Subcutaneous abdominal adipose tissue (tissue), 5 donors: ENCODE measurements at regions not wholly inside any gene's neighbourhood (a gene's known extent, or its start where the extent isn't known, plus 50 kb on each side); places are given as distances from the start of the nearest gene placed in this dataset.

ENCODE experiments used
- H3K27ac ChIP-seq: one replicate; pipeline ENCODE4 v1.7.0; 2013; ENCODE audit warnings: low read depth, mild to moderate bottlenecking, inconsistent platforms, low read length, moderate library complexity
- H3K27me3 ChIP-seq, 5 donors: one replicate each; pipeline ENCODE4 v1.7.0; 2013; ENCODE audit warnings: low read length in 5 of 5, inconsistent platforms in 1 of 5; ENCODE audit not compliant: control insufficient read depth in 5 of 5, insufficient read depth in 4 of 5
- H3K36me3 ChIP-seq, 5 donors: one replicate each; pipeline ENCODE4 v1.7.0; 2013; ENCODE audit warnings: low read length in 5 of 5; ENCODE audit not compliant: control insufficient read depth in 5 of 5, insufficient read depth in 5 of 5
- H3K4me1 ChIP-seq, 5 donors: one replicate each; pipeline ENCODE4 v1.7.0; 2013; ENCODE audit warnings: low read length in 5 of 5, mild to moderate bottlenecking in 3 of 5, moderate library complexity in 1 of 5; ENCODE audit not compliant: control insufficient read depth in 5 of 5, insufficient read depth in 5 of 5
- H3K4me3 ChIP-seq, 5 donors: one replicate each; pipeline ENCODE4 v1.7.0; 2013; ENCODE audit warnings: low read length in 5 of 5, low read depth in 1 of 5
- H3K9ac ChIP-seq, 5 donors: one replicate each; pipeline ENCODE4 v1.7.0; 2013; ENCODE audit warnings: low read length in 5 of 5, mild to moderate bottlenecking in 4 of 5, moderate library complexity in 3 of 5
- H3K9me3 ChIP-seq, 5 donors: one replicate each; pipeline ENCODE4 v1.7.0; 2013; ENCODE audit warnings: low read length in 5 of 5; ENCODE audit not compliant: control insufficient read depth in 5 of 5
- donor health status: healthy.
- donor health status: healthy.
- donor health status: healthy.
- donor health status: healthy.
- donor health status: healthy.

DNA sequence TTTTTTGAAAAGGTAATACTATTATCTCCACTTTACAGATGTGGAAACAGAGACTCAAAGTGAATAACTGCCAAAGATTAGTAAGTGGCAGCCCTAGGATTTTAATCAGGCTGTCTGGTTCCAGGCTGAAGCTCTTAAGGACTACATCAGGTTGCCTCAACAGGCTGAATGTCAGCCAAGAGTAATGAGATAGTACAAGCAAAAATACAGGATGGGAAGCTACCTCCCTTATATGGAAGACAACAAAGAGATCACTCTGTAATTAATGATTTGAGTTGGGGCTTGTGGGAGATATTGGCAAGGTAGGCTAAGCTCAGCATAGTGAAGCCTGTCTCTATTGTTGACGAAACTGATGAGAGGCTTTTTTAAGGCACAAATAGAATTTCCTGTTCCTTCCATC lies 323.1 kb downstream of the KCNJ3 start:
- Histone ChIP-seq H3K4me1 (no peaks in the 10 kb centered on the region), H3K4me3 (no peak overlapping the region), H3K9ac (no peak overlapping the region), H3K27ac (no peak overlapping the region), H3K27me3 (no peaks in the 10 kb centered on the region), H3K9me3 (no peaks in the 10 kb centered on the region), H3K36me3 (no peaks in the 10 kb centered on the region)

DNA sequence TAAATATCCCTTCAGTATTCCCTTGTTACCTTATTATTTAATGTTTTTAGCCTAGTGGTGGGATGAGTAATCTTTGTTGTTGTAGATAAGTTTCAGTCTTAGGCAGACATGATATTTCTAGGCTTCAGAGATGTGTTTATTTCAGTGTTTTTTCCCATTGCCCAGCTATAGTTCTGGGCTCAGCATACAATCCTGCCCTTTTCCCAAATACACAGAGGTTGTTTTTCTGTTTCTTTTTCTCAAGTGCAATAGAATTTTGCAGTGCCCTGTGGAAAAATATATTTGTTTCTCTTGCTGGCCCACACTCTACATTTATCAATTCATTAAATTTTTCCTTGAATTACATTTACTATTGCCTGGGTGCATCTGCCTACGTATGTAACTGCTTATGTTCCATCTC lies 321.8 kb downstream of the KCNJ3 start:
- Histone ChIP-seq H3K27ac (no peak overlapping the region), H3K27me3 (no peaks in the 10 kb centered on the region), H3K4me1 (no peaks in the 10 kb centered on the region), H3K9me3 (no peaks in the 10 kb centered on the region), H3K36me3 (no peaks in the 10 kb centered on the region), H3K4me3 (no peak overlapping the region), H3K9ac (no peak overlapping the region)

DNA sequence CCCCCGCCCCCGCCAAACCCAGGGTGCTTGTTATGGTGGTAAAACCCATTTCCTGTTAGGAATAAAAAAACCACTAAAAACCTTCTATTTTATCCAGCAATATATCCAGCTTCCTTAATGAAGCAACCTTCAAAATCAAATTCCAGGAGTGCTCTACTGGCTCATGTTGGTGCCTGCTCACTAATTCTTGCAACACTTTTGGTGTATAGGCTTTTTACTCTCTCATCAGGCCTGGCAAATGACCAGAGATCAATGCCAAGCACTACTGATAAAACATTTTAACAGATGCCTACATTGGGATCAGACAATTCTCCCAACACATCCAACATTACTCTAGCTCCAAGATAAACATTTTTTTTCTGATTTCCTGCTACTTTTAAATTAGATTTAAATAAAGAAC lies 312.4 kb downstream of the KCNJ3 start:
- no peaks in the 10 kb centered on the region for H3K4me1 ChIP-seq
- no peak overlapping the region for H3K4me3 ChIP-seq
- H3K27ac ChIP-seq: no peak overlapping the region
- no peaks in the 10 kb centered on the region for H3K9me3 ChIP-seq
- H3K9ac ChIP-seq: no peak overlapping the region
- H3K27me3 ChIP-seq: no peaks in the 10 kb centered on the region
- no peaks in the 10 kb centered on the region for H3K36me3 ChIP-seq

DNA sequence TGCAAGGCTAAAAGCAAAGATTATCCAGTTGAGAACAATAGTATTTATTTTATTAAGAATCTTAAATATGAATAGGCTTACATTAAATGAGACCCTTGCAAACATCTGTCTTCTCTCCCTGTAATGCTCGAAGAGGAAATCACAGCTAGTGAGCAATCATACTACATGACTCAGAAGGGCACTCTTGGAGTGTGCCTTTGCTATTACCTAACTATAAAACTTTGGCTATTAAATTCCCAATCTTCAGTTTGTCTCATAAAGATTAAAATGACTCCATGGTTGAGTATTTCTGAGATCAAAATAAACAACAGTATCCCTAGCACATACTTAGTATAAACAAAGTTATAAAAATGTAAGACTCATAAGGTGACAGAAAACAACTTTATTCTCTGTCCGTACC lies 296.9 kb downstream of the KCNJ3 start:
- Histone ChIP-seq H3K36me3 (no peaks in the 10 kb centered on the region), H3K9me3 (peaks cover 0 to under 1% (median 0%) of the 10 kb centered on the region in 5 donors), H3K4me3 (no peak overlapping the region), H3K4me1 (peaks cover 0 to 3% (median 0%) of the 10 kb centered on the region in 5 donors), H3K27me3 (no peaks in the 10 kb centered on the region), H3K27ac (no peak overlapping the region), H3K9ac (no peak overlapping the region)

DNA sequence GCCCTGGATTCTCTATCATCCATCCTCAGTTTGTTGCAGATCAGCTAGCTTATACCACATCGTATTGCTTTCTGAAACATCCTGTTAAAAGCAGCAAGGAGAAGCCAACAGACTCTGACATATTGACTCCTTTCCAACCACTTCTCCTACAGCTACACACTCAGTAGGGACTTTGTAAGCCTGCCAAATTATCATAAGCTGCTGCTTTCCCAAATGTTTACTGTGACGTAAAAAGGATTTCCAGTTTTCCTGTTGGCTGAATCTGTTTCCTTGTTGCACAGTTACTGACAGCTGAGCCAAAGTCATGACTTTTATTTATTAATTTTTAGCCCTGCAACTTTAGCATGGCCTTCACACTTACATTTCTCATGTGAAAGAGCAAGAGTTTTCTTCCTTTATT lies 294.3 kb downstream of the KCNJ3 start:
- Histone ChIP-seq H3K9ac (no peak overlapping the region), H3K36me3 (no peaks in the 10 kb centered on the region), H3K9me3 (peaks cover 0 to 3% (median 0%) of the 10 kb centered on the region in 5 donors), H3K4me3 (no peak overlapping the region), H3K27me3 (no peaks in the 10 kb centered on the region), H3K4me1 (peaks cover 0 to 3% (median 0%) of the 10 kb centered on the region in 5 donors), H3K27ac (no peak overlapping the region)

DNA sequence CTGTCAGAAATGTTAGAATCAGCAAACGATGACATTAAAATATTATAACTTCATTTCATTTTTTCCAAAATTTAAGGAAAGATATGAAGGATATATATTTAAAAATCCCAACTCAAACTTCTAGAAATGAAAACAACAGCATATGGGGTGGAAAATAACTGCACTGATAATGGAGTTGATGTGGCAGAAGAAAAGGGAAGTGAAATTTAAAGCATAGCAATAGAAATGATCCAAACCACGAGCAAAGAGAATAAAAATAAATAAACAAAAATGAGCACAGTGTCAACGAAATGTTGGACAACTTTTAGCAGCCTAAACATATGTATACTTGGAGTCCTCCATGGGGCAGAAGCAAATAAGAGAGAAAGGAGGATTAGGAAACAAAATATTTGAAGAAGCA lies 280.2 kb downstream of the KCNJ3 start:
- H3K9ac ChIP-seq: no peak overlapping the region
- no peaks in the 10 kb centered on the region for H3K36me3 ChIP-seq
- H3K4me3 ChIP-seq: no peak overlapping the region
- H3K4me1 ChIP-seq: no peaks in the 10 kb centered on the region
- H3K27ac ChIP-seq: no peak overlapping the region
- no peaks in the 10 kb centered on the region for H3K27me3 ChIP-seq
- no peaks in the 10 kb centered on the region for H3K9me3 ChIP-seq

DNA sequence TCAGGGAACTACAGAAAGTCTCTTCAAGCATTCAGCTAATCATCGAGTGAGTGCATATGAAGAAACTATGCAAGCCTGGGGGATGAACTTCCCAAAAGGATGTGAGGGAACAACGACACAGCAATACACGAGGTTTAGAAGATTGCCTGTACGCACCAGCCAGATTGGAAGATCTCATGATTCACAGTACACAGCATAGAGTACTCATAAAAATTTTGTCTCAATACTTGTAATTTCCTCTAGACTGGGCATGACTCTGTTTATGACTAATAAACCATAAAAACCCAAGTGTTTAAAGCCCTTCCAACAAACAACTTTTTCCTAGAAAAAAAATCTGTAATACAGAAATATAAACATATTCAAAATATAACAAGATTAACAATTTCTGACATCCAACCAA lies 279.7 kb downstream of the KCNJ3 start:
- Histone ChIP-seq H3K27ac (no peak overlapping the region), H3K9me3 (no peaks in the 10 kb centered on the region), H3K4me1 (no peaks in the 10 kb centered on the region), H3K36me3 (no peaks in the 10 kb centered on the region), H3K4me3 (no peak overlapping the region), H3K27me3 (no peaks in the 10 kb centered on the region), H3K9ac (no peak overlapping the region)

DNA sequence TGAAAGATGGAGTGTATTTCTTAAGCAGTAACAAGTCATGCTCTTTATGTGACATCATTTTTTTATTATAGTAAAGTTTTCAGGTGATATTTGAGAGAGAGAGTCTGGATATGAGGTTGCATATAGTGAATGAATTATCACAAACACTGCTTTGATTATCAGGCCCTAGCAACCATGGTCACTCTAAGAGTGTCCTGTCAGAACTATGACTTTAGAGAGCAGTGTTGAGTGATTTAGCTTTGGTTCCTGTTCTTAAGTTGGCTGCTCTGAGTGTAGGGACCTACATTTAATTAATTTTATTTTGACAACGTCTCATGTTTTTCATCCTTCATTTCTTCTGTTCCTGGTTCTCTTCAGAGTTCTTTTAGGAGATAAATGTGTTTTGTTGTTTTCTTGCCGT lies 275.5 kb downstream of the KCNJ3 start:
- Histone ChIP-seq H3K36me3 (no peaks in the 10 kb centered on the region), H3K27me3 (no peaks in the 10 kb centered on the region), H3K27ac (no peak overlapping the region), H3K4me3 (no peak overlapping the region), H3K9ac (no peak overlapping the region), H3K4me1 (no peaks in the 10 kb centered on the region), H3K9me3 (no peaks in the 10 kb centered on the region)

DNA sequence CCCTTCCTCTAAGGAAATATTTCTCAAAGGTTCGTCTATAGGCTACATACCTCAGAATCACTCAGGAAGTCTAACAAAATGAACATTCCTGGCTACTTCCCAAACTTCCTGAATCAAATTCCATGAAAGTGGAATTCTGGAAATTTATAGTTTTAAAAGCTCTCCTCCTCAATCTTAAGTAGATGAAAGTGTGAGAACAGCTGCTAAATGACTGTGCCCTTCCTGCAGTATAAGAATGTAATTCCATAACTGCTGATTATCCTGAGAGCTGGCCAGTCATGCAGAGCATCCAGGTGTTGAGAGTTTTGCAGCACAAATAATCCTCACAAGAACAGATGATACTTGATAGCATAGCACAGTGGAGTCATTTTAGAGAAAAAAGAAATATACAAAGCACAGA lies 265.0 kb downstream of the KCNJ3 start:
- H3K27me3 ChIP-seq: no peaks in the 10 kb centered on the region
- no peak overlapping the region for H3K4me3 ChIP-seq
- no peaks in the 10 kb centered on the region for H3K9me3 ChIP-seq

DNA sequence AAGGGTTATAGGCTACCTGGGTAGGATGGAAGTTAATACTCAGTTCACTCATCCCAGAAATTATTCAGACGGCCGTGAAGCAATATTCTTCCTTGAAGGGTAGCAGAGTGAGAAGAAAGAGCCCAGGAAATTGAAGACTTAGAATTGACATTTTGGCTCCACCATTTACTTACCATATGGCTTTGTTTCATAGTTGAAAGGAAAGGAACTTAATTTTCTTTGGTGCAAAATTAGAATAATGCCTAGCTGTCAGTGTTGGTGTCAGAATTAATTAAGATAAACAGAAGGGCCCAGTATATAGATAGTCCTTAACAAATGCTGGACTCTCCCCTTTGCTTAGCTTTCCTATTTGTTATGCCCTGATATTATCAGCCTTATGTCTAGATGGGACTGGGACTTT lies 263.2 kb downstream of the KCNJ3 start:
- no peaks in the 10 kb centered on the region for H3K36me3 ChIP-seq
- no peak overlapping the region for H3K27ac ChIP-seq
- no peak overlapping the region for H3K4me3 ChIP-seq
- H3K9me3 ChIP-seq: no peaks in the 10 kb centered on the region
- H3K4me1 ChIP-seq: no peaks in the 10 kb centered on the region
- H3K27me3 ChIP-seq: no peaks in the 10 kb centered on the region
- H3K9ac ChIP-seq: no peak overlapping the region

More for the DNA sequence above, 265.0 kb downstream of the KCNJ3 start:
- Histone ChIP-seq H3K9ac (no peak overlapping the region), H3K4me1 (no peaks in the 10 kb centered on the region), H3K27ac (no peak overlapping the region), H3K36me3 (no peaks in the 10 kb centered on the region)
